Activated naive CD8-positive, alpha-beta T cell treated with anti-CD3 and anti-CD28 coated beads, Interleukin-2, amount 50 U/mL, for 24 hours (primary cell): ENCODE measurements at regions not wholly inside any gene's neighbourhood (a gene's known extent, or its start where the extent isn't known, plus 50 kb on each side); places are given as distances from the start of the nearest gene placed in this dataset.

Experiments used
- ATAC-seq: fragments of 150-1000 bp; cut with Tn5 transposase; one replicate; pipeline ENCODE4 v1.10.0; 2021
- DNase-seq: peaks from one replicate; pipeline ENCODE4 v3.0.0; 2021
- H3K27ac Mint-ChIP-seq: one replicate; pipeline ENCODE4 v1.8.0; 2021; ENCODE audit warnings: mild to moderate bottlenecking, mixed read lengths
- H3K27me3 Mint-ChIP-seq: one replicate; pipeline ENCODE4 v1.8.0; 2021; ENCODE audit warnings: mixed read lengths
- H3K36me3 Mint-ChIP-seq: one replicate; pipeline ENCODE4 v1.8.0; 2021; ENCODE audit warnings: low read depth, mixed read lengths
- H3K4me1 Mint-ChIP-seq: one replicate; pipeline ENCODE4 v1.8.0; 2021; ENCODE audit warnings: mixed read lengths
- H3K4me3 Mint-ChIP-seq: one replicate; pipeline ENCODE4 v1.8.0; 2021; ENCODE audit warnings: mild to moderate bottlenecking, moderate library complexity, mixed read lengths
- H3K9me3 Mint-ChIP-seq: one replicate; pipeline ENCODE4 v1.8.0; 2021; ENCODE audit warnings: mixed read lengths

- H3K27me3 Mint-ChIP-seq = peaks cover 2% of the 10 kb centered on the region
- H3K4me3 Mint-ChIP-seq = no peak overlapping the region
- peaks cover 12% of the 10 kb centered on the region for H3K9me3 Mint-ChIP-seq
- no peak overlapping the region for H3K27ac Mint-ChIP-seq
- DNase-seq (no peak), ATAC-seq (no peak)
- H3K4me1 Mint-ChIP-seq = no peaks in the 10 kb centered on the region
- no peaks in the 10 kb centered on the region for H3K36me3 Mint-ChIP-seq
These were observed 108.3 kb upstream of the RXFP2 start for GRCh38 chr13:31631071-31631470.

- H3K4me3 Mint-ChIP-seq = no peak overlapping the region
- peaks cover 2% of the 10 kb centered on the region for H3K27me3 Mint-ChIP-seq
- no peak for DNase-seq
- H3K4me1 Mint-ChIP-seq = no peaks in the 10 kb centered on the region
- H3K9me3 Mint-ChIP-seq = peaks cover 16% of the 10 kb centered on the region
- no peak overlapping the region for H3K27ac Mint-ChIP-seq
- no peaks in the 10 kb centered on the region for H3K36me3 Mint-ChIP-seq
- no peak for ATAC-seq
These were observed 107.6 kb upstream of the RXFP2 start for GRCh38 chr13:31631746-31632145.

GRCh38 chr13:31638577-31638976 lies 100.7 kb upstream of the RXFP2 start:
- Mint-ChIP-seq H3K9me3 (peaks cover 29% of the 10 kb centered on the region), H3K4me1 (no peaks in the 10 kb centered on the region), H3K36me3 (no peaks in the 10 kb centered on the region), H3K4me3 (no peak overlapping the region), H3K27me3 (peaks cover 2% of the 10 kb centered on the region), H3K27ac (no peak overlapping the region)
- ATAC-seq (no peak), DNase-seq (no peak)

GRCh38 chr13:31639443-31640163 lies 99.7 kb upstream of the RXFP2 start:
- Mint-ChIP-seq H3K27me3 (peaks cover 2% of the 10 kb centered on the region), H3K4me1 (no peaks in the 10 kb centered on the region), H3K4me3 (no peak overlapping the region), H3K9me3 (peaks cover 29% of the 10 kb centered on the region), H3K36me3 (no peaks in the 10 kb centered on the region), H3K27ac (no peak overlapping the region)
- DNase-seq = no peak
- no peak for ATAC-seq

- DNase-seq = no peak
- no peaks in the 10 kb centered on the region for H3K4me1 Mint-ChIP-seq
- H3K9me3 Mint-ChIP-seq = no peaks in the 10 kb centered on the region
- ATAC-seq = no peak
- H3K4me3 Mint-ChIP-seq = no peak overlapping the region
- no peak overlapping the region for H3K27ac Mint-ChIP-seq
- no peaks in the 10 kb centered on the region for H3K36me3 Mint-ChIP-seq
- no peaks in the 10 kb centered on the region for H3K27me3 Mint-ChIP-seq
These were observed 89.6 kb upstream of the RXFP2 start for GRCh38 chr13:31649766-31650165.

- no peak for ATAC-seq
- no peak overlapping the region for H3K27ac Mint-ChIP-seq
- no peak overlapping the region for H3K4me3 Mint-ChIP-seq
- H3K27me3 Mint-ChIP-seq = no peaks in the 10 kb centered on the region
- H3K9me3 Mint-ChIP-seq = no peaks in the 10 kb centered on the region
- no peaks in the 10 kb centered on the region for H3K4me1 Mint-ChIP-seq
- no peak for DNase-seq
- no peaks in the 10 kb centered on the region for H3K36me3 Mint-ChIP-seq
These were observed 85.6 kb upstream of the RXFP2 start for GRCh38 chr13:31653730-31654129.

GRCh38 chr13:31663880-31664585 lies 75.3 kb upstream of the RXFP2 start:
- H3K27me3 Mint-ChIP-seq = no peaks in the 10 kb centered on the region
- ATAC-seq (no peak), DNase-seq (no peak)
- H3K4me1 Mint-ChIP-seq = no peaks in the 10 kb centered on the region
- no peak overlapping the region for H3K4me3 Mint-ChIP-seq
- H3K27ac Mint-ChIP-seq = no peak overlapping the region
- no peaks in the 10 kb centered on the region for H3K36me3 Mint-ChIP-seq
- H3K9me3 Mint-ChIP-seq = peaks cover 6% of the 10 kb centered on the region

GRCh38 chr13:31670831-31671617 lies 68.3 kb upstream of the RXFP2 start:
- Mint-ChIP-seq H3K4me1 (no peaks in the 10 kb centered on the region), H3K27ac (no peak overlapping the region), H3K4me3 (no peak overlapping the region), H3K9me3 (peaks cover 16% of the 10 kb centered on the region), H3K36me3 (no peaks in the 10 kb centered on the region), H3K27me3 (no peaks in the 10 kb centered on the region)
- ATAC-seq = no peak
- DNase-seq = no peak

- no peaks in the 10 kb centered on the region for H3K27me3 Mint-ChIP-seq
- ATAC-seq (no peak), DNase-seq (no peak)
- H3K27ac Mint-ChIP-seq = no peak overlapping the region
- no peaks in the 10 kb centered on the region for H3K4me1 Mint-ChIP-seq
- no peak overlapping the region for H3K4me3 Mint-ChIP-seq
- peaks cover 9% of the 10 kb centered on the region for H3K9me3 Mint-ChIP-seq
- H3K36me3 Mint-ChIP-seq = no peaks in the 10 kb centered on the region
These were observed 65.3 kb upstream of the RXFP2 start for GRCh38 chr13:31674051-31674450.

GRCh38 chr13:31675440-31675953 lies 63.8 kb upstream of the RXFP2 start:
- Mint-ChIP-seq H3K27me3 (no peaks in the 10 kb centered on the region), H3K36me3 (no peaks in the 10 kb centered on the region), H3K27ac (no peak overlapping the region), H3K9me3 (peaks cover 9% of the 10 kb centered on the region), H3K4me1 (no peaks in the 10 kb centered on the region), H3K4me3 (no peak overlapping the region)
- DNase-seq (no peak), ATAC-seq (no peak)

GRCh38 chr13:31681133-31681532 lies 58.2 kb upstream of the RXFP2 start:
- Mint-ChIP-seq H3K4me3 (no peak overlapping the region), H3K27ac (no peak overlapping the region), H3K27me3 (no peaks in the 10 kb centered on the region), H3K36me3 (no peaks in the 10 kb centered on the region), H3K9me3 (peaks cover 4% of the 10 kb centered on the region), H3K4me1 (no peaks in the 10 kb centered on the region)
- ATAC-seq (no peak), DNase-seq (no peak)

GRCh38 chr13:31684466-31684865 lies 54.9 kb upstream of the RXFP2 start:
- no peak for DNase-seq
- ATAC-seq = no peak
- Mint-ChIP-seq H3K27me3 (peaks cover under 1% of the 10 kb centered on the region), H3K4me1 (no peaks in the 10 kb centered on the region), H3K36me3 (no peaks in the 10 kb centered on the region), H3K27ac (no peak overlapping the region), H3K4me3 (no peak overlapping the region), H3K9me3 (peaks cover 7% of the 10 kb centered on the region)

GRCh38 chr13:31686670-31687425 lies 52.5 kb upstream of the RXFP2 start:
- Mint-ChIP-seq H3K9me3 (peaks cover 10% of the 10 kb centered on the region), H3K4me1 (no peaks in the 10 kb centered on the region), H3K4me3 (no peak overlapping the region), H3K36me3 (no peaks in the 10 kb centered on the region), H3K27me3 (peaks cover 3% of the 10 kb centered on the region), H3K27ac (no peak overlapping the region)
- DNase-seq (no peak), ATAC-seq (no peak)
